ENCODE measurements at regions not wholly inside any gene's neighbourhood (a gene's known extent, or its start where the extent isn't known, plus 50 kb on each side); places are given as distances from the start of the nearest gene placed in this dataset.

DNA sequence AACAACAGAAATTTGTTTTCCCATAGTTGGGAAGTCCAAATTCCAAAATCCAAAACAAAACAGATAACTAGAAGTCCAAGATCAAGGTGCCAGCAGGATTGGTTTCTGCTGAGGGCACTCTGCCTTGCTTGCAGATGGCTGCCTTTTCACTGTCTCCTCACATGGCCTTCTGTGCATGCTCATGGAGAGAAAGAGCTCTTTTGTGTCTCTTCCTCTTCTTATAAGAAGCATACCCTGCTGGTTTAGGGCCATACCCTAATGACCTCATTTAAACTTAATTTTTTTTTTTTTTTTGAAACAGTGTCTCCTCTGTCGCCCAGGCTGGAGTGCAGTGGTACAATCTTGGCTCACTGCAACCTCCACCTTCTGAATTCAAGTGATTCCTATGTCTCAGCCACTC, 1974.1 kb upstream of the PCDH20 start:
- Histone ChIP-seq H3K9me3 (ENCODE audit: insufficient read depth, low read depth, low read length) (no peaks in the 10 kb centered on the region), H4K20me1 (ENCODE audit: insufficient read depth, low read length, poor library complexity, severe bottlenecking) (no peaks in the 10 kb centered on the region), H3K4me2 (ENCODE audit: low read depth, low read length, poor library complexity, severe bottlenecking) (no peak overlapping the region), H3K36me3 (ENCODE audit: insufficient read depth, low read length) (no peaks in the 10 kb centered on the region), H3K4me1 (ENCODE audit: insufficient read depth, low read length, poor library complexity, severe bottlenecking) (no peaks in the 10 kb centered on the region), H2AFZ (ENCODE audit: low read length) (no peak overlapping the region), H3F3A (ENCODE audit: low read depth) (no peaks in the 10 kb centered on the region), H3K9me2 (replicated peaks; ENCODE audit: low read depth, low read length) (no peaks in the 10 kb centered on the region), H3K27me3 (ENCODE audit: insufficient read depth, low read length, poor library complexity, severe bottlenecking) (no peaks in the 10 kb centered on the region), H3K79me2 (ENCODE audit: insufficient read depth, low read length) (no peaks in the 10 kb centered on the region), H3K4me3 (ENCODE audit: low read length, poor library complexity, severe bottlenecking) (no peak overlapping the region), H3K9ac (ENCODE audit: low read depth, low read length, poor library complexity, severe bottlenecking) (no peak overlapping the region)
- no peak for TF ChIP-seq EZH2phosphoT487 (IDR thresholded peaks at IDR 0.05; ENCODE audit: borderline replicate concordance)
- TF ChIP-seq, protein P1, sequence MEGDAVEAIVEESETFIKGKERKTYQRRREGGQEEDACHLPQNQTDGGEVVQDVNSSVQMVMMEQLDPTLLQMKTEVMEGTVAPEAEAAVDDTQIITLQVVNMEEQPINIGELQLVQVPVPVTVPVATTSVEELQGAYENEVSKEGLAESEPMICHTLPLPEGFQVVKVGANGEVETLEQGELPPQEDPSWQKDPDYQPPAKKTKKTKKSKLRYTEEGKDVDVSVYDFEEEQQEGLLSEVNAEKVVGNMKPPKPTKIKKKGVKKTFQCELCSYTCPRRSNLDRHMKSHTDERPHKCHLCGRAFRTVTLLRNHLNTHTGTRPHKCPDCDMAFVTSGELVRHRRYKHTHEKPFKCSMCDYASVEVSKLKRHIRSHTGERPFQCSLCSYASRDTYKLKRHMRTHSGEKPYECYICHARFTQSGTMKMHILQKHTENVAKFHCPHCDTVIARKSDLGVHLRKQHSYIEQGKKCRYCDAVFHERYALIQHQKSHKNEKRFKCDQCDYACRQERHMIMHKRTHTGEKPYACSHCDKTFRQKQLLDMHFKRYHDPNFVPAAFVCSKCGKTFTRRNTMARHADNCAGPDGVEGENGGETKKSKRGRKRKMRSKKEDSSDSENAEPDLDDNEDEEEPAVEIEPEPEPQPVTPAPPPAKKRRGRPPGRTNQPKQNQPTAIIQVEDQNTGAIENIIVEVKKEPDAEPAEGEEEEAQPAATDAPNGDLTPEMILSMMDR (conservative IDR thresholded peaks at IDR 0.05; ENCODE audit: low read length), result no peak

DNA sequence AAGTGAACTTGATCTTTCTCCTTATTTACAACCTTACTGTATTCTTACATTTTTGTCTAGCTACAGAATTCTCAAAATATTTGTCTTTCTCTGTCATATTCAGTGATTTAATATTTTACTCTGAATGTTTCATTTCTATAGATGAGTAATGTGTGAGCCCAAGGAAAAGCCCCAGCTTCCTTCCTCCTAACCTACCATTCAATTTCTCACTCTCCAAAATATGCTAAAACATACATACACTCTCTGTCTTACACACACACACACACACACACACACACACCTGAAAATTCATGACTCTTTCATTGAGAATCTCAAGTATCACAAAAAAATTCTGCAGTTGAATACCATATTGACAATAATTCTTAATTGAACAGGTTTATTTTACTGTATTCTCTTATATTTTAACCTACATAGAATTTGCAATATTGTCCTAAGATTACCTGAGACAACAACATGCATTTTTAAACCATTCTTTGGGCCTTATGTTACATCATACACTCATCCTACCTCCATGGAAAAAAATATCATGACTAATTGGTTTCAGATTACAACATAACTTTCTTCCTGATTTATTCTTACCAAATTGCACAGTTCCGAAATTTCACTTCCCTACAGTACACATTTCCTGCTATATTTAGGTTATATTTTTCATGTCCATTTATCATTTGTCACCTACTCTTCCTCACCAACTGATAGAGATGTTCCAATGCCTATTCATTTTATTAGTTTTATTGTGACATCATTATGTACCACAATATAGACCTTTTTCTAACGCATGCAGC, 1965.6 kb upstream of the PCDH20 start:
- Histone ChIP-seq H3K9me3 (ENCODE audit: insufficient read depth, low read depth, low read length) (no peaks in the 10 kb centered on the region), H3K36me3 (ENCODE audit: insufficient read depth, low read length) (no peaks in the 10 kb centered on the region), H3K4me3 (ENCODE audit: low read length, poor library complexity, severe bottlenecking) (no peak overlapping the region), H3F3A (ENCODE audit: low read depth) (no peaks in the 10 kb centered on the region), H3K4me2 (ENCODE audit: low read depth, low read length, poor library complexity, severe bottlenecking) (no peak overlapping the region), H3K9me2 (replicated peaks; ENCODE audit: low read depth, low read length) (no peaks in the 10 kb centered on the region), H3K4me1 (ENCODE audit: insufficient read depth, low read length, poor library complexity, severe bottlenecking) (no peaks in the 10 kb centered on the region), H3K27me3 (ENCODE audit: insufficient read depth, low read length, poor library complexity, severe bottlenecking) (no peaks in the 10 kb centered on the region), H4K20me1 (ENCODE audit: insufficient read depth, low read length, poor library complexity, severe bottlenecking) (no peaks in the 10 kb centered on the region), H2AFZ (ENCODE audit: low read length) (no peak overlapping the region), H3K9ac (ENCODE audit: low read depth, low read length, poor library complexity, severe bottlenecking) (no peak overlapping the region), H3K79me2 (ENCODE audit: insufficient read depth, low read length) (no peaks in the 10 kb centered on the region)
- TF ChIP-seq EZH2phosphoT487 (IDR thresholded peaks at IDR 0.05; ENCODE audit: borderline replicate concordance), result no peak
- TF ChIP-seq, protein P1 (conservative IDR thresholded peaks at IDR 0.05; ENCODE audit: low read length), result no peak

DNA sequence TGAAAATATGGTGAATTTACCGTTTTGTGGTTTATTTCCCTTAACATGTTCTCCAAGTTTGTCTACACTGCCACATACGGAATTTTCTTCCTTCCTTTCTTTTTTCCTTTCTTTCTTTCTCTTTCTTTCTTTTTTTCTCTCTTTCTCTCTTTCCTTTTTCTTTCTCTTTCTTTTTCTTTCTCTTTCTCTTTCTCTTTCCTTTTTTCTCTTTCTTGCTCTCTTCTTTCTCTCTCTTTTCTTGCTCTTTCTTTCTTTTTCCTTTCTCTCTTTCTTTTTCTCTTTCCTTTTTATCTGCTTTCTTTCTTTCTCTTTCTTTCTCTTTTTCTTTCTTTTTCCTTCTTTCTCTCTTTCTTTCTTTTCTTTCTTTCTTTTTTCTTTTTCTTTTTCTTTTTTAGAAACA, 1962.3 kb upstream of the PCDH20 start:
- Histone ChIP-seq H4K20me1 (ENCODE audit: insufficient read depth, low read length, poor library complexity, severe bottlenecking) (no peaks in the 10 kb centered on the region), H3K9ac (ENCODE audit: low read depth, low read length, poor library complexity, severe bottlenecking) (no peak overlapping the region), H3F3A (ENCODE audit: low read depth) (no peaks in the 10 kb centered on the region), H3K79me2 (ENCODE audit: insufficient read depth, low read length) (no peaks in the 10 kb centered on the region), H3K9me3 (ENCODE audit: insufficient read depth, low read depth, low read length) (no peaks in the 10 kb centered on the region), H2AFZ (ENCODE audit: low read length) (no peak overlapping the region), H3K9me2 (replicated peaks; ENCODE audit: low read depth, low read length) (no peaks in the 10 kb centered on the region), H3K4me2 (ENCODE audit: low read depth, low read length, poor library complexity, severe bottlenecking) (no peak overlapping the region), H3K27me3 (ENCODE audit: insufficient read depth, low read length, poor library complexity, severe bottlenecking) (no peaks in the 10 kb centered on the region), H3K4me3 (ENCODE audit: low read length, poor library complexity, severe bottlenecking) (no peak overlapping the region), H3K36me3 (ENCODE audit: insufficient read depth, low read length) (no peaks in the 10 kb centered on the region), H3K4me1 (ENCODE audit: insufficient read depth, low read length, poor library complexity, severe bottlenecking) (no peaks in the 10 kb centered on the region)
- TF ChIP-seq EZH2phosphoT487 (IDR thresholded peaks at IDR 0.05; ENCODE audit: borderline replicate concordance), result no peak
- TF ChIP-seq, protein P1 (conservative IDR thresholded peaks at IDR 0.05; ENCODE audit: low read length), result no peak

All from Loucy (cell line).